OCI-M1 (cell line): ENCODE measurements at regions not wholly inside any gene's neighbourhood (a gene's known extent, or its start where the extent isn't known, plus 50 kb on each side); places are given as distances from the start of the nearest gene placed in this dataset.

Experiments used
- DNase-seq: peaks from one replicate; lab custom pipeline; 2025; lab: John Stamatoyannopoulos, UW

- DNase-seq: peak; percentile 3
These were observed 487.5 kb upstream of the SGCD start for GRCh38 chr5:155839251-155840037.

- DNase-seq: no peak
These were observed 482.4 kb upstream of the SGCD start for GRCh38 chr5:155844542-155844941.

GRCh38 chr5:155850370-155850769, 476.6 kb upstream of the SGCD start:
- no peak for DNase-seq

GRCh38 chr5:155866971-155867370, 460.0 kb upstream of the SGCD start:
- no peak for DNase-seq

GRCh38 chr5:155867522-155868088, 459.4 kb upstream of the SGCD start:
- no peak for DNase-seq

GRCh38 chr5:155870636-155871035, 456.3 kb upstream of the SGCD start:
- DNase-seq: no peak

- DNase-seq: no peak
These were observed 455.3 kb upstream of the SGCD start for GRCh38 chr5:155871623-155872022.

GRCh38 chr5:155872629-155873220, 454.2 kb upstream of the SGCD start:
- DNase-seq: no peak

- DNase-seq: no peak
These were observed 447.9 kb upstream of the SGCD start for GRCh38 chr5:155878991-155879575.

- no peak for DNase-seq
These were observed 442.9 kb upstream of the SGCD start for GRCh38 chr5:155884041-155884440.

GRCh38 chr5:155885199-155885598, 441.8 kb upstream of the SGCD start:
- no peak for DNase-seq

GRCh38 chr5:155886311-155887031, 440.5 kb upstream of the SGCD start:
- DNase-seq: no peak

- DNase-seq: no peak
These were observed 431.5 kb upstream of the SGCD start for GRCh38 chr5:155895484-155895883.

GRCh38 chr5:155897761-155898160, 429.2 kb upstream of the SGCD start:
- no peak for DNase-seq

GRCh38 chr5:155898284-155898683, 428.7 kb upstream of the SGCD start:
- DNase-seq: no peak

GRCh38 chr5:155903791-155904190, 423.2 kb upstream of the SGCD start:
- DNase-seq: no peak

- DNase-seq: no peak
These were observed 421.6 kb upstream of the SGCD start for GRCh38 chr5:155905364-155905763.

GRCh38 chr5:155906046-155906445, 420.9 kb upstream of the SGCD start:
- DNase-seq: no peak

- DNase-seq: no peak
These were observed 418.4 kb upstream of the SGCD start for GRCh38 chr5:155908543-155908942.

GRCh38 chr5:155912291-155912690, 414.7 kb upstream of the SGCD start:
- DNase-seq: no peak

- DNase-seq: no peak
These were observed 412.2 kb upstream of the SGCD start for GRCh38 chr5:155914766-155915165.

- no peak for DNase-seq
These were observed 411.4 kb upstream of the SGCD start for GRCh38 chr5:155915601-155916000.
